ENCODE measurements at regions not wholly inside any gene's neighbourhood (a gene's known extent, or its start where the extent isn't known, plus 50 kb on each side); places are given as distances from the start of the nearest gene placed in this dataset. TPM values are rescaled to one million over a fixed set of nuclear protein-coding genes. Genes with fewer than 3 reads are reported as not detected.

DNA sequence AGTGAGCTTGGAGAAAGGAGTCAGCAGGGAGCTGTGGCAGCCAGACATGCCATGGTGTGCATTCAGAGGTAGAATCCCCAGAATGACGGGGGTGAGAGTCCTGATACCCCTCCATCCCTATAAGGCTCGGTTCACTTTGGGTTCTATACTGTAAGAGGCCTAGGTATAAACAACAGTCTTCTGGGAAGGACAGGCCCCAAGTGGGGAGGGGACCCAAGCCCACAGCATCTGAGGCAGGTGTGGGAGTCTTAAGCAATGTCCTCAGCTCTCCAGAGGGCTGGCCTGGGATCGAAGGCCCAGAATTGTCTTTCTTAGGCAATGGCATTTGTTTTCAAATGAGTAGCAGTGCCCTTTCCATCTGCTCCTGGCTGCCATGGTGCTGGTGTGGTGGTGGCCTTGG is 50.2 kb upstream of the MAMLD1 start:
- ChIA-PET POLR2A (ENCODE audit: unreplicated experiment) (no interaction called here), CTCF (no interaction called here)
- H3K36me3 ChIP-seq (ENCODE audit: low read depth, low read length): no peaks in the 10 kb centered on the region
- no peaks in the 10 kb centered on the region for H3K9me2 ChIP-seq (replicated peaks; ENCODE audit: low read length)
- BruUV-seq (replicated peaks): no TSS peak
- no peak overlapping the region for H3K27ac ChIP-seq (ENCODE audit: low read length)
- DNase-seq (no peak), ATAC-seq (no peak)
- H3K9me3 ChIP-seq (ENCODE audit: low read length): no peaks in the 10 kb centered on the region
- no peak overlapping the region for H2AFZ ChIP-seq (ENCODE audit: low read length)
- H3F3A ChIP-seq (ENCODE audit: low read length, unreplicated experiment): no peaks in the 10 kb centered on the region
- TF ChIP-seq EZH2phosphoT487 (IDR thresholded peaks at IDR 0.05; ENCODE audit: borderline replicate concordance, low read length) (no peak), CTCF (conservative IDR thresholded peaks at IDR 0.05; ENCODE audit: low read depth, low read length) (no peak), EZH2 (IDR thresholded peaks at IDR 0.05; ENCODE audit: low read length, unreplicated experiment) (no peak)
- no peaks in the 10 kb centered on the region for H3K27me3 ChIP-seq (ENCODE audit: low read length)
- H3K4me3 ChIP-seq (ENCODE audit: low read length): no peak overlapping the region
- intact Hi-C loops (cut with micrococcal nuclease): no loop called here
- H3K79me2 ChIP-seq (ENCODE audit: low read length): no peaks in the 10 kb centered on the region
- no peak overlapping the region for H3K4me2 ChIP-seq (ENCODE audit: low read length)
- H4K20me1 ChIP-seq (ENCODE audit: low read length): no peaks in the 10 kb centered on the region
- no peaks in the 10 kb centered on the region for H3K4me1 ChIP-seq (ENCODE audit: insufficient read depth, low read length)
- no peak overlapping the region for H3K9ac ChIP-seq (ENCODE audit: low read length)

Small RNAs in the stretch of these regions (microRNA-seq; reads per million reads assigned to microRNA genes)
- gene MIR2114 (ENCODE audit: unreplicated experiment): not detected

Data from PC-3 (cell line).